ENCODE measurements at regions not wholly inside any gene's neighbourhood (a gene's known extent, or its start where the extent isn't known, plus 50 kb on each side); places are given as distances from the start of the nearest gene placed in this dataset.
"Not testable (repeated sequence)": the region's sequence is repeated elsewhere in the genome, so short reads cannot be mapped to it uniquely, and the experiment has no call there.

- no peaks in the 10 kb centered on the region for H3K9me3 ChIP-seq
- no peak overlapping the region for H3K9ac ChIP-seq
- no peak overlapping the region for H3K4me2 ChIP-seq
- no peak overlapping the region for H3K4me3 ChIP-seq
- no peaks in the 10 kb centered on the region for H3K36me3 ChIP-seq
- H3K27me3 ChIP-seq, result no peaks in the 10 kb centered on the region
- H3K4me1 ChIP-seq, result no peaks in the 10 kb centered on the region
- H4K20me1 ChIP-seq, result no peaks in the 10 kb centered on the region
- no peak overlapping the region for H3K27ac ChIP-seq
- TF ChIP-seq Cebpa-rat (IDR thresholded peaks at IDR 0.05), result no peak
These were observed 384.8 kb downstream of the TFAP2B start for GRCh38 chr6:51203504-51203903.

- H3K9ac ChIP-seq, result not testable (repeated sequence)
These were observed 388.0 kb downstream of the TFAP2B start for GRCh38 chr6:51206686-51207085.

GRCh38 chr6:51209651-51210050, 391.0 kb downstream of the TFAP2B start:
- no peak overlapping the region for H3K4me2 ChIP-seq
- H3K27ac ChIP-seq, result no peak overlapping the region
- TF ChIP-seq Cebpa-rat (IDR thresholded peaks at IDR 0.05), result no peak
- H3K9ac ChIP-seq, result no peak overlapping the region
- no peaks in the 10 kb centered on the region for H3K36me3 ChIP-seq
- no peaks in the 10 kb centered on the region for H3K9me3 ChIP-seq
- no peak overlapping the region for H3K4me3 ChIP-seq
- H3K27me3 ChIP-seq, result no peaks in the 10 kb centered on the region
- H3K4me1 ChIP-seq, result no peaks in the 10 kb centered on the region
- H4K20me1 ChIP-seq, result no peaks in the 10 kb centered on the region

More at GRCh38 chr6:51206686-51207085, 388.0 kb downstream of the TFAP2B start:
- not testable (repeated sequence) for H3K9me3 ChIP-seq, H3K27me3 ChIP-seq, H4K20me1 ChIP-seq, H3K4me3 ChIP-seq, H3K27ac ChIP-seq, H3K4me2 ChIP-seq, H3K4me1 ChIP-seq, H3K36me3 ChIP-seq

- TF ChIP-seq Cebpa-rat (IDR thresholded peaks at IDR 0.05), result no peak
These were observed 395.1 kb downstream of the TFAP2B start for GRCh38 chr6:51213811-51214210.

GRCh38 chr6:51214442-51214841, 395.8 kb downstream of the TFAP2B start:
- no peak overlapping the region for H3K4me2 ChIP-seq
- H3K27ac ChIP-seq, result no peak overlapping the region
- no peaks in the 10 kb centered on the region for H3K4me1 ChIP-seq
- H3K36me3 ChIP-seq, result no peaks in the 10 kb centered on the region
- no peak for TF ChIP-seq Cebpa-rat (IDR thresholded peaks at IDR 0.05)
- H3K27me3 ChIP-seq, result no peaks in the 10 kb centered on the region
- H4K20me1 ChIP-seq, result no peaks in the 10 kb centered on the region
- no peak overlapping the region for H3K4me3 ChIP-seq
- no peaks in the 10 kb centered on the region for H3K9me3 ChIP-seq
- no peak overlapping the region for H3K9ac ChIP-seq

More at GRCh38 chr6:51213811-51214210, 395.1 kb downstream of the TFAP2B start:
- no peaks in the 10 kb centered on the region for H3K27me3 ChIP-seq
- no peak overlapping the region for H3K27ac ChIP-seq
- H3K4me2 ChIP-seq, result no peak overlapping the region
- H3K9me3 ChIP-seq, result no peaks in the 10 kb centered on the region
- H3K4me3 ChIP-seq, result no peak overlapping the region
- H3K36me3 ChIP-seq, result no peaks in the 10 kb centered on the region
- H4K20me1 ChIP-seq, result no peaks in the 10 kb centered on the region
- H3K9ac ChIP-seq, result no peak overlapping the region
- H3K4me1 ChIP-seq, result no peaks in the 10 kb centered on the region

- H3K9ac ChIP-seq, result no peak overlapping the region
- no peaks in the 10 kb centered on the region for H3K4me1 ChIP-seq
- no peak for TF ChIP-seq Cebpa-rat (IDR thresholded peaks at IDR 0.05)
- no peaks in the 10 kb centered on the region for H4K20me1 ChIP-seq
- no peaks in the 10 kb centered on the region for H3K9me3 ChIP-seq
- H3K27me3 ChIP-seq, result no peaks in the 10 kb centered on the region
- no peaks in the 10 kb centered on the region for H3K36me3 ChIP-seq
- H3K4me3 ChIP-seq, result no peak overlapping the region
- H3K4me2 ChIP-seq, result no peak overlapping the region
- H3K27ac ChIP-seq, result no peak overlapping the region
These were observed 399.5 kb downstream of the TFAP2B start for GRCh38 chr6:51218181-51218580.

- not testable (repeated sequence) for H3K27me3 ChIP-seq, H3K9me3 ChIP-seq, H3K27ac ChIP-seq, H3K4me1 ChIP-seq, H4K20me1 ChIP-seq, H3K36me3 ChIP-seq, H3K4me3 ChIP-seq, H3K4me2 ChIP-seq, H3K9ac ChIP-seq
These were observed 406.0 kb downstream of the TFAP2B start for GRCh38 chr6:51224580-51225240.

- H4K20me1 ChIP-seq, result no peaks in the 10 kb centered on the region
- H3K9me3 ChIP-seq, result no peaks in the 10 kb centered on the region
- H3K9ac ChIP-seq, result no peak overlapping the region
- H3K36me3 ChIP-seq, result no peaks in the 10 kb centered on the region
- no peaks in the 10 kb centered on the region for H3K4me1 ChIP-seq
- H3K27me3 ChIP-seq, result no peaks in the 10 kb centered on the region
- no peak overlapping the region for H3K4me3 ChIP-seq
- TF ChIP-seq Cebpa-rat (IDR thresholded peaks at IDR 0.05), result no peak
- H3K27ac ChIP-seq, result no peak overlapping the region
- no peak overlapping the region for H3K4me2 ChIP-seq
These were observed 422.7 kb downstream of the TFAP2B start for GRCh38 chr6:51241376-51241775.

GRCh38 chr6:51249798-51250197, 431.1 kb downstream of the TFAP2B start:
- H3K27ac ChIP-seq, result no peak overlapping the region
- H3K27me3 ChIP-seq, result no peaks in the 10 kb centered on the region
- no peak overlapping the region for H3K9ac ChIP-seq
- H3K4me1 ChIP-seq, result no peaks in the 10 kb centered on the region
- no peaks in the 10 kb centered on the region for H4K20me1 ChIP-seq
- H3K4me3 ChIP-seq, result no peak overlapping the region
- no peaks in the 10 kb centered on the region for H3K9me3 ChIP-seq
- H3K4me2 ChIP-seq, result no peak overlapping the region
- no peaks in the 10 kb centered on the region for H3K36me3 ChIP-seq
- no peak for TF ChIP-seq Cebpa-rat (IDR thresholded peaks at IDR 0.05)

GRCh38 chr6:51250317-51250716, 431.6 kb downstream of the TFAP2B start:
- Histone ChIP-seq H3K4me3 (no peak overlapping the region), H3K4me1 (no peaks in the 10 kb centered on the region), H3K9me3 (no peaks in the 10 kb centered on the region), H3K9ac (no peak overlapping the region), H4K20me1 (no peaks in the 10 kb centered on the region), H3K27me3 (no peaks in the 10 kb centered on the region), H3K4me2 (no peak overlapping the region), H3K36me3 (no peaks in the 10 kb centered on the region), H3K27ac (no peak overlapping the region)
- no peak for TF ChIP-seq Cebpa-rat (IDR thresholded peaks at IDR 0.05)

- H3K4me3 ChIP-seq, result no peak overlapping the region
- TF ChIP-seq Cebpa-rat (IDR thresholded peaks at IDR 0.05), result no peak
- H3K36me3 ChIP-seq, result no peaks in the 10 kb centered on the region
- no peak overlapping the region for H3K27ac ChIP-seq
- no peak overlapping the region for H3K4me2 ChIP-seq
- H3K9ac ChIP-seq, result no peak overlapping the region
- H4K20me1 ChIP-seq, result no peaks in the 10 kb centered on the region
- no peaks in the 10 kb centered on the region for H3K27me3 ChIP-seq
- no peaks in the 10 kb centered on the region for H3K4me1 ChIP-seq
- H3K9me3 ChIP-seq, result no peaks in the 10 kb centered on the region
These were observed 439.3 kb downstream of the TFAP2B start for GRCh38 chr6:51257938-51258337.

Measured in BLaER1 (cell line).